ENCODE measurements at regions not wholly inside any gene's neighbourhood (a gene's known extent, or its start where the extent isn't known, plus 50 kb on each side); places are given as distances from the start of the nearest gene placed in this dataset.

GRCh38 chr22:49102367-49102766 lies 725.3 kb downstream of the BRD1 start:
- ATAC-seq (replicated peaks in 6 of 8) = no peak
- Histone ChIP-seq H3K4me1 (replicated peaks in 1 of 2) (no peaks in the 10 kb centered on the region), H3K27ac (no peak overlapping the region), H3K4me3 (no peak overlapping the region)
- 20 to 100% (median 51%) methylated on average over 1 to 15 of the region's 20 CpGs; no CpG with 5 or more reads in 4 of the 10 experiments for WGBS, 10 experiments
- in situ Hi-C loops (cut with MboI; ENCODE audit: low pct_unique_long_range_greater_than_20kb in 2 of 9, low sequenced_read_pairs in 9 of 9, unreplicated experiment in 9 of 9) = no loop called here

- Histone ChIP-seq H3K4me1 (replicated peaks in 1 of 2) (no peaks in the 10 kb centered on the region), H3K27ac (no peak overlapping the region), H3K4me3 (no peak overlapping the region)
- ATAC-seq (replicated peaks in 6 of 8) = no peak
- WGBS, 10 experiments = 12 to 85% (median 26%) methylated on average over 1 to 6 of the region's 8 CpGs; no CpG with 5 or more reads in 4 of the 10 experiments
- in situ Hi-C loops (cut with MboI; ENCODE audit: low pct_unique_long_range_greater_than_20kb in 2 of 9, low sequenced_read_pairs in 9 of 9, unreplicated experiment in 9 of 9) = no loop called here
These were observed 725.8 kb downstream of the BRD1 start for GRCh38 chr22:49101873-49102272.

- Histone ChIP-seq H3K4me3 (no peak overlapping the region), H3K4me1 (replicated peaks in 1 of 2) (no peaks in the 10 kb centered on the region), H3K27ac (no peak overlapping the region)
- in situ Hi-C loops (cut with MboI; ENCODE audit: low pct_unique_long_range_greater_than_20kb in 2 of 9, low sequenced_read_pairs in 9 of 9, unreplicated experiment in 9 of 9) = no loop called here
- no peak for ATAC-seq (replicated peaks in 6 of 8)
- WGBS, 10 experiments = 0 to 96% (median 45%) methylated on average over 1 to 4 of the region's 8 CpGs; no CpG with 5 or more reads in 2 of the 10 experiments
These were observed 726.4 kb downstream of the BRD1 start for GRCh38 chr22:49101225-49101624.

- Histone ChIP-seq H3K4me3 (no peak overlapping the region), H3K4me1 (replicated peaks in 1 of 2) (no peaks in the 10 kb centered on the region), H3K27ac (no peak overlapping the region)
- ATAC-seq (replicated peaks in 6 of 8) = peak in 1 of 8 experiments; percentile 49
- in situ Hi-C loops (cut with MboI; ENCODE audit: low pct_unique_long_range_greater_than_20kb in 2 of 9, low sequenced_read_pairs in 9 of 9, unreplicated experiment in 9 of 9) = no loop called here
- 0 to 83% (median 56%) methylated on average over 1 to 15 of the region's 17 CpGs for WGBS, 10 experiments
These were observed 726.9 kb downstream of the BRD1 start for GRCh38 chr22:49100773-49101172.

- no peak overlapping the region for H3K27ac ChIP-seq
- ATAC-seq (replicated peaks in 6 of 8) = no peak
- in situ Hi-C loops (cut with MboI; ENCODE audit: low pct_unique_long_range_greater_than_20kb in 2 of 9, low sequenced_read_pairs in 9 of 9, unreplicated experiment in 9 of 9) = no loop called here
- H3K4me3 ChIP-seq = no peak overlapping the region
- WGBS, 10 experiments = 30 to 92% (median 60%) methylated on average over 1 to 6 of the region's 9 CpGs; no CpG with 5 or more reads in 5 of the 10 experiments
- no peaks in the 10 kb centered on the region for H3K4me1 ChIP-seq (replicated peaks in 1 of 2)
These were observed 727.4 kb downstream of the BRD1 start for GRCh38 chr22:49100316-49100715.

GRCh38 chr22:49099496-49100124 lies 728.1 kb downstream of the BRD1 start:
- in situ Hi-C loops (cut with MboI; ENCODE audit: low pct_unique_long_range_greater_than_20kb in 2 of 9, low sequenced_read_pairs in 9 of 9, unreplicated experiment in 9 of 9) = no loop called here
- Histone ChIP-seq H3K4me3 (no peak overlapping the region), H3K27ac (no peak overlapping the region), H3K4me1 (replicated peaks in 1 of 2) (no peaks in the 10 kb centered on the region)
- WGBS, 10 experiments = 0 to 68% (median 33%) methylated on average over 1 to 13 of the region's 15 CpGs; no CpG with 5 or more reads in 3 of the 10 experiments
- peak in 3 of 8 experiments; percentile 78 to 94 (median 83) for ATAC-seq (replicated peaks in 6 of 8)

GRCh38 chr22:49099089-49099488 lies 728.6 kb downstream of the BRD1 start:
- ATAC-seq (replicated peaks in 6 of 8) = no peak
- 55 to 100% (median 72%) methylated on average over 2 to 9 of the region's 14 CpGs; no CpG with 5 or more reads in 3 of the 10 experiments for WGBS, 10 experiments
- H3K4me3 ChIP-seq = no peak overlapping the region
- in situ Hi-C loops (cut with MboI; ENCODE audit: low pct_unique_long_range_greater_than_20kb in 2 of 9, low sequenced_read_pairs in 9 of 9, unreplicated experiment in 9 of 9) = no loop called here
- H3K4me1 ChIP-seq (replicated peaks in 1 of 2) = no peaks in the 10 kb centered on the region
- H3K27ac ChIP-seq = no peak overlapping the region

GRCh38 chr22:49097966-49098365 lies 729.7 kb downstream of the BRD1 start:
- in situ Hi-C loops (cut with MboI; ENCODE audit: low pct_unique_long_range_greater_than_20kb in 2 of 9, low sequenced_read_pairs in 9 of 9, unreplicated experiment in 9 of 9) = no loop called here
- H3K4me1 ChIP-seq (replicated peaks in 1 of 2) = no peaks in the 10 kb centered on the region
- H3K27ac ChIP-seq = no peak overlapping the region
- no peak overlapping the region for H3K4me3 ChIP-seq
- no peak for ATAC-seq (replicated peaks in 6 of 8)
- WGBS, 10 experiments = 0 to 92% (median 53%) methylated on average over 1 to 8 of the region's 10 CpGs; no CpG with 5 or more reads in 4 of the 10 experiments

- no peaks in the 10 kb centered on the region for H3K4me1 ChIP-seq (replicated peaks in 1 of 2)
- 39 to 92% (median 70%) methylated on average over 2 to 17 of the region's 20 CpGs; no CpG with 5 or more reads in 1 of the 10 experiments for WGBS, 10 experiments
- in situ Hi-C loops (cut with MboI; ENCODE audit: low pct_unique_long_range_greater_than_20kb in 2 of 9, low sequenced_read_pairs in 9 of 9, unreplicated experiment in 9 of 9) = no loop called here
- H3K27ac ChIP-seq = no peak overlapping the region
- no peak overlapping the region for H3K4me3 ChIP-seq
- no peak for ATAC-seq (replicated peaks in 6 of 8)
These were observed 730.3 kb downstream of the BRD1 start for GRCh38 chr22:49097171-49097925.

GRCh38 chr22:49096476-49096875 lies 731.2 kb downstream of the BRD1 start:
- ATAC-seq (replicated peaks in 6 of 8) = no peak
- in situ Hi-C loops (cut with MboI; ENCODE audit: low pct_unique_long_range_greater_than_20kb in 2 of 9, low sequenced_read_pairs in 9 of 9, unreplicated experiment in 9 of 9) = no loop called here
- 56% methylated on average over 7 of the region's 9 CpGs; no CpG with 5 or more reads in 9 of the 10 experiments for WGBS, 10 experiments
- Histone ChIP-seq H3K27ac (no peak overlapping the region), H3K4me1 (replicated peaks in 1 of 2) (no peaks in the 10 kb centered on the region), H3K4me3 (no peak overlapping the region)

- H3K27ac ChIP-seq = no peak overlapping the region
- H3K4me3 ChIP-seq = no peak overlapping the region
- no peaks in the 10 kb centered on the region for H3K4me1 ChIP-seq (replicated peaks in 1 of 2)
- in situ Hi-C loops (cut with MboI; ENCODE audit: low pct_unique_long_range_greater_than_20kb in 2 of 9, low sequenced_read_pairs in 9 of 9, unreplicated experiment in 9 of 9) = no loop called here
- ATAC-seq (replicated peaks in 6 of 8) = no peak
- WGBS, 10 experiments = 10 to 83% (median 60%) methylated on average over 1 to 2 of the region's 19 CpGs; no CpG with 5 or more reads in 5 of the 10 experiments
These were observed 732.3 kb downstream of the BRD1 start for GRCh38 chr22:49095366-49095765.

GRCh38 chr22:49094858-49095257 lies 732.8 kb downstream of the BRD1 start:
- no peak for ATAC-seq (replicated peaks in 6 of 8)
- no peaks in the 10 kb centered on the region for H3K4me1 ChIP-seq (replicated peaks in 1 of 2)
- in situ Hi-C loops (cut with MboI; ENCODE audit: low pct_unique_long_range_greater_than_20kb in 2 of 9, low sequenced_read_pairs in 9 of 9, unreplicated experiment in 9 of 9) = no loop called here

GRCh38 chr22:49094151-49094550 lies 733.5 kb downstream of the BRD1 start:
- H3K4me3 ChIP-seq = no peak overlapping the region
- ATAC-seq (replicated peaks in 6 of 8) = no peak
- no peak overlapping the region for H3K27ac ChIP-seq
- in situ Hi-C loops (cut with MboI; ENCODE audit: low pct_unique_long_range_greater_than_20kb in 2 of 9, low sequenced_read_pairs in 9 of 9, unreplicated experiment in 9 of 9) = no loop called here
- WGBS, 10 experiments = 48 to 100% (median 78%) methylated on average over 2 to 4 of the region's 7 CpGs; no CpG with 5 or more reads in 2 of the 10 experiments
- no peaks in the 10 kb centered on the region for H3K4me1 ChIP-seq (replicated peaks in 1 of 2)

More at GRCh38 chr22:49094858-49095257, 732.8 kb downstream of the BRD1 start:
- Histone ChIP-seq H3K4me3 (no peak overlapping the region), H3K27ac (no peak overlapping the region)
- 20 to 92% (median 49%) methylated on average over 1 to 9 of the region's 18 CpGs; no CpG with 5 or more reads in 1 of the 10 experiments for WGBS, 10 experiments
